ENCODE measurements at regions not wholly inside any gene's neighbourhood (a gene's known extent, or its start where the extent isn't known, plus 50 kb on each side); places are given as distances from the start of the nearest gene placed in this dataset.

GRCh38 chr2:216758256-216759155 lies 63.2 kb upstream of the IGFBP5 start:
- H4K20me1 ChIP-seq (replicated peaks in 1 of 2; ENCODE audit: control insufficient read depth in 1 of 2, insufficient read depth in 2 of 2, low read length in 2 of 2) = no peaks in the 10 kb centered on the region
- H3K14ac ChIP-seq (ENCODE audit: insufficient read length) = no peak overlapping the region
- H4K91ac ChIP-seq (replicated peaks; ENCODE audit: insufficient read length, low read length) = no peak overlapping the region
- peaks cover 2% of the 10 kb centered on the region; the same call in 1 of the 2 replicates for H3K23me2 ChIP-seq (ENCODE audit: low read depth, low read length)
- H3K23ac ChIP-seq (ENCODE audit: insufficient read length) = no peak overlapping the region
- no peak overlapping the region for H2BK5ac ChIP-seq (ENCODE audit: low read depth, low read length)
- POLR2A ChIA-PET (ENCODE audit: partially characterized antibody) = no interaction called here
- no peak overlapping the region for H3K18ac ChIP-seq (ENCODE audit: extremely low read depth, low read length)
- no peaks in the 10 kb centered on the region for H3K79me1 ChIP-seq (ENCODE audit: low read depth, low read length)
- H2BK15ac ChIP-seq (ENCODE audit: low read length) = no peak overlapping the region
- no peak overlapping the region for H2AK5ac ChIP-seq (ENCODE audit: low read depth, low read length)
- no peak overlapping the region for H2AFZ ChIP-seq (ENCODE audit: low read length)
- 0 out of 4 replicates have a peak, but pooled peaks cover 0 to 2% of the 10 kb centered on the region in 2 experiments for H3K9me3 ChIP-seq (ENCODE audit: insufficient read depth in 2 of 2, low read depth in 1 of 2, low read length in 1 of 2)
- H3K36me3 ChIP-seq (ENCODE audit: control insufficient read depth in 2 of 4, insufficient read depth in 4 of 4, low read length in 3 of 4) = no peaks in the 10 kb centered on the region
- TF ChIP-seq EZH2 (IDR thresholded peaks at IDR 0.05; ENCODE audit: low read depth, low read length, severe bottlenecking) = no peak
- no peak for TF ChIP-seq CTCF (IDR thresholded peaks at IDR 0.05; ENCODE audit: control extremely low read depth in 1 of 3, insufficient read depth in 1 of 3, low read depth in 1 of 3, low read length in 3 of 3)
- no peak for TF ChIP-seq NANOG (IDR thresholded peaks at IDR 0.05; ENCODE audit: insufficient read depth, low read depth, low read length, poor library complexity, severe bottlenecking)
- TF ChIP-seq POLR2A (IDR thresholded peaks at IDR 0.05; ENCODE audit: control extremely low read depth in 1 of 2, low read depth in 2 of 2, low read length in 2 of 2) = no peak
- no peak for TF ChIP-seq ATF3 (IDR thresholded peaks at IDR 0.05; ENCODE audit: insufficient read depth, low read depth, low read length)
- no peak for TF ChIP-seq HDAC2 (IDR thresholded peaks at IDR 0.05; ENCODE audit: borderline replicate concordance in 1 of 2, low read depth in 2 of 2, low read length in 2 of 2)
- no peak for TF ChIP-seq SUZ12 (IDR thresholded peaks at IDR 0.05; ENCODE audit: low read length)
- FAIRE-seq (no peak), DNase-seq (ENCODE audit: low read depth in 1 of 2, low spot score in 2 of 2) (no peak)
- CTCF ChIA-PET (ENCODE audit: partially characterized antibody) = interaction anchor here (0.6 to 7.9 kb wide), 6 partner anchors 11 to 355 kb away, joined by 3 to 54 read pairs (median 4); no protein-coding TSS in a partner anchor
- no peak overlapping the region for H2BK120ac ChIP-seq (replicated peaks; ENCODE audit: low read depth, low read length)
- H3K27me3 ChIP-seq (replicated peaks in 1 of 4; ENCODE audit: control insufficient read depth in 3 of 4, extremely low read depth in 1 of 4, insufficient read depth in 3 of 4, low read length in 3 of 4) = no peaks in the 10 kb centered on the region
- no peak overlapping the region for H4K5ac ChIP-seq (ENCODE audit: insufficient read length, low read depth, low read length)
- no peaks in the 10 kb centered on the region for H3K79me2 ChIP-seq (ENCODE audit: control insufficient read depth in 1 of 2, insufficient read depth in 2 of 2, low read length in 2 of 2)
- no peak overlapping the region for H3K27ac ChIP-seq (ENCODE audit: low read depth, low read length)
- H3K4me1 ChIP-seq (replicated peaks in 1 of 4; ENCODE audit: control insufficient read depth in 3 of 4, insufficient read depth in 4 of 4, low read length in 3 of 4) = peaks cover 0 to under 1% (median 0%) of the 10 kb centered on the region in 4 experiments; a peak in 3 of 7 replicates
- no peak overlapping the region for H2BK20ac ChIP-seq (ENCODE audit: low read length)
- no peak overlapping the region for H3K9ac ChIP-seq (replicated peaks in 1 of 4; ENCODE audit: extremely low read depth in 1 of 4, low read depth in 3 of 4, low read length in 3 of 4)
- H4K8ac ChIP-seq (ENCODE audit: extremely low read depth, insufficient read depth, low read length) = no peak overlapping the region
- H3K4me3 ChIP-seq (ENCODE audit: extremely low read depth in 1 of 4, insufficient read depth in 2 of 4, low read depth in 3 of 4, low read length in 4 of 4) = no peak overlapping the region
- H3K4ac ChIP-seq (replicated peaks; ENCODE audit: insufficient read length, low read depth, low read length) = no peak overlapping the region
- no peak overlapping the region for H2BK12ac ChIP-seq (ENCODE audit: low read depth, low read length)
- 84% methylated on average over 8 of the region's 8 CpGs; no CpG with 5 or more reads in 1 of the 2 experiments for WGBS, 2 experiments (ENCODE audit: extremely low coverage in 1 of 2, insufficient coverage in 1 of 2, insufficient read length in 1 of 2, insufficient replicate concordance in 2 of 2, low coverage in 1 of 2, low lambda C conversion rate in 2 of 2, missing lambda C conversion rate in 1 of 2)
- no peak overlapping the region for H3K4me2 ChIP-seq (ENCODE audit: insufficient read depth in 1 of 2, low read depth in 2 of 2, low read length in 2 of 2)
- H3K56ac ChIP-seq (replicated peaks; ENCODE audit: insufficient read length, low read depth, low read length) = no peak overlapping the region

All from H1 (cell line).